SK-N-SH (cell line): ENCODE measurements at regions not wholly inside any gene's neighbourhood (a gene's known extent, or its start where the extent isn't known, plus 50 kb on each side); places are given as distances from the start of the nearest gene placed in this dataset.

Experiments used
- CTCF ChIA-PET: fragments of 300-600, 350-600 bp; formaldehyde crosslinking; extraction: SDS; loops from one replicate; lab custom pipeline; 2021; lab: Yijun Ruan, JAX
- POLR2A ChIA-PET: fragments of 350-600 bp; sonication (Branson Sonifier 250); formaldehyde crosslinking; extraction: SDS; loops from one replicate; lab custom pipeline; 2020; ENCODE audit warnings: antibody characterized with exemption, inconsistent platforms; lab: Yijun Ruan, JAX
- DNase-seq: peaks from one replicate; pipeline ENCODE4 v3.0.0; 2012
- H2AFZ ChIP-seq: fragments of 200-600 bp; sonication (generic); 2 replicates; pipeline ENCODE4 v1.8.1; 2016; ENCODE audit warnings: antibody characterized with exemption, mild to moderate bottlenecking, low read depth
- H3F3A ChIP-seq: fragments of 200-600 bp; sonication (generic); replicated peaks from 2 replicates; pipeline ENCODE3; 2016; ENCODE audit warnings: antibody characterized with exemption, mild to moderate bottlenecking; ENCODE audit not compliant: insufficient read depth
- H3K27ac ChIP-seq, 2 experiments: fragments of 200-500 bp in 1 of 2; fragments of 200-600 bp in 1 of 2; sonication (Bioruptor generic) in 1 of 2; sonication (generic), shearing (Covaris generic) in 1 of 2; 2 replicates each; pipeline versions ENCODE4 v1.5.1 to v1.6.1; 2014 to 2016; ENCODE audit warnings: low read depth in 2 of 2, inconsistent platforms in 1 of 2, low read length in 1 of 2, mild to moderate bottlenecking in 1 of 2, mixed read lengths in 1 of 2
- H3K27me3 ChIP-seq: fragments of 200-600 bp; sonication (generic), shearing (Covaris generic); 2 replicates; pipeline ENCODE4 v1.6.1; 2016; ENCODE audit warnings: mixed run types; ENCODE audit not compliant: insufficient read depth
- H3K36me3 ChIP-seq, 2 experiments: fragments of 200-500 bp in 1 of 2; fragments of 200-600 bp in 1 of 2; sonication (Bioruptor generic) in 1 of 2; sonication (generic) in 1 of 2; replicated peaks in 1 of 2; 2 replicates each; pipeline versions ENCODE3 to v1.5.1; 2014 to 2016; ENCODE audit warnings: low read length in 1 of 2, mild to moderate bottlenecking in 1 of 2; ENCODE audit not compliant: insufficient read depth in 2 of 2, control insufficient read depth in 1 of 2
- H3K4me1 ChIP-seq, 2 experiments: fragments of 200-500 bp in 1 of 2; fragments of 200-600 bp in 1 of 2; sonication (Bioruptor generic) in 1 of 2; sonication (generic), shearing (Covaris generic) in 1 of 2; 2 replicates each; pipeline versions ENCODE4 v1.5.1 to v1.6.1; 2014 to 2016; ENCODE audit warnings: low read depth in 1 of 2, low read length in 1 of 2, mixed run types in 1 of 2; ENCODE audit not compliant: insufficient read depth in 2 of 2, control insufficient read depth in 1 of 2
- H3K4me2 ChIP-seq: fragments of 200-600 bp; sonication (generic), shearing (Covaris generic); 2 replicates; pipeline ENCODE4 v1.6.1; 2017; ENCODE audit warnings: mixed run types
- H3K4me3 ChIP-seq, 2 experiments: fragments of 200-500 bp in 1 of 2; fragments of 200-600 bp in 1 of 2; sonication (Bioruptor generic) in 1 of 2; sonication (generic), shearing (Covaris generic) in 1 of 2; 2 replicates each; pipeline versions ENCODE4 v1.5.1 to v1.8.1; 2014 to 2016; ENCODE audit warnings: low read depth in 2 of 2, inconsistent platforms in 1 of 2, low read length in 1 of 2, mild to moderate bottlenecking in 1 of 2, mixed read lengths in 1 of 2, moderate library complexity in 1 of 2
- H3K79me2 ChIP-seq: fragments of 200-600 bp; sonication (generic); 2 replicates; pipeline ENCODE4 v1.8.1; 2017; ENCODE audit warnings: mild to moderate bottlenecking; ENCODE audit not compliant: insufficient read depth
- H3K9ac ChIP-seq: fragments of 200-600 bp; sonication (generic); 2 replicates; pipeline ENCODE4 v1.6.1; 2017; ENCODE audit warnings: mixed run types
- H3K9me2 ChIP-seq: fragments of 200-600 bp; sonication (generic); 2 replicates; pipeline ENCODE4 v1.6.1; 2017; ENCODE audit warnings: mixed run types
- H3K9me3 ChIP-seq: fragments of 200-600 bp; sonication (generic); 2 replicates; pipeline ENCODE4 v1.6.1; 2017; ENCODE audit warnings: mixed run types, mild to moderate bottlenecking, moderate library complexity
- H4K20me1 ChIP-seq: fragments of 200-600 bp; sonication (generic); 2 replicates; pipeline ENCODE4 v1.6.1; 2017; ENCODE audit warnings: mild to moderate bottlenecking, mixed run types; ENCODE audit not compliant: insufficient read depth
- CHD2 ChIP-seq: fragments of 150-350 bp; IDR thresholded peaks from 2 replicates; pipeline ENCODE4 v1.6.1; 2018; ENCODE audit warnings: low read length; ENCODE audit not compliant: partially characterized antibody
- CTCF ChIP-seq: fragments of 200-600 bp; sonication (generic); IDR thresholded peaks from 2 replicates; pipeline ENCODE4 v1.6.1; 2017; ENCODE audit warnings: antibody characterized with exemption, mild to moderate bottlenecking, moderate library complexity
- EP300 ChIP-seq, 2 experiments: IDR thresholded peaks; 2 replicates each; pipeline versions ENCODE4 v1.4.0 to v1.6.1; 2012; ENCODE audit warnings: borderline replicate concordance in 1 of 2, low read depth in 1 of 2, low read length in 1 of 2
- EZH2phosphoT487 ChIP-seq: fragments of 200-600 bp; sonication (generic); IDR thresholded peaks from 2 replicates; pipeline ENCODE4 v1.6.1; 2017; ENCODE audit warnings: low read depth, mixed run types, mild to moderate bottlenecking, antibody characterized with exemption, moderate library complexity, borderline replicate concordance
- FOXM1 ChIP-seq: IDR thresholded peaks from 2 replicates; pipeline ENCODE4 v1.4.0; 2012; ENCODE audit warnings: low read depth, mild to moderate bottlenecking
- GABPA ChIP-seq: IDR thresholded peaks from 2 replicates; pipeline ENCODE4 v1.4.0; 2012; ENCODE audit warnings: low read depth, mild to moderate bottlenecking
- IRF3 ChIP-seq: fragments of 150-350 bp; IDR thresholded peaks from 2 replicates; pipeline ENCODE4 v1.6.1; 2016; ENCODE audit warnings: mild to moderate bottlenecking, low read depth, low read length
- JUND ChIP-seq: IDR thresholded peaks from 2 replicates; pipeline ENCODE4 v1.4.0; 2012
- MAX ChIP-seq: IDR thresholded peaks from 2 replicates; pipeline ENCODE4 v1.4.0; 2012; ENCODE audit warnings: low read depth
- MEF2A ChIP-seq: IDR thresholded peaks from 2 replicates; pipeline ENCODE4 v1.4.0; 2012; ENCODE audit warnings: low read depth, borderline replicate concordance
- MXI1 ChIP-seq: IDR thresholded peaks from 2 replicates; pipeline ENCODE4 v1.6.1; 2012; ENCODE audit warnings: mild to moderate bottlenecking, low read depth, low read length, improper control_type of control experiment
- REST ChIP-seq: IDR thresholded peaks from 2 replicates; pipeline ENCODE4 v1.6.1; 2012; ENCODE audit warnings: mild to moderate bottlenecking, low read depth, low read length, moderate library complexity
- RFX5 ChIP-seq: IDR thresholded peaks from 2 replicates; pipeline ENCODE4 v1.6.1; 2012; ENCODE audit warnings: mild to moderate bottlenecking, improper control_type of control experiment, low read length
- RXRA ChIP-seq: IDR thresholded peaks from 2 replicates; pipeline ENCODE4 v1.4.0; 2012; ENCODE audit warnings: low read depth, mild to moderate bottlenecking, borderline replicate concordance
- TAF1 ChIP-seq: IDR thresholded peaks from 2 replicates; pipeline ENCODE4 v1.6.1; 2012; ENCODE audit warnings: low read depth, mild to moderate bottlenecking, low read length, moderate library complexity, borderline replicate concordance
- TCF12 ChIP-seq: IDR thresholded peaks from 2 replicates; pipeline ENCODE4 v1.4.0; 2012
- USF2 ChIP-seq: fragments of 150-350 bp; IDR thresholded peaks from 2 replicates; pipeline ENCODE4 v1.6.1; 2017; ENCODE audit warnings: antibody characterized with exemption, low read length, low read depth, borderline replicate concordance
- YY1 ChIP-seq: IDR thresholded peaks from 2 replicates; pipeline ENCODE4 v1.4.0; 2012; ENCODE audit warnings: low read depth, mild to moderate bottlenecking
- ZBTB33 ChIP-seq: IDR thresholded peaks from 2 replicates; pipeline ENCODE4 v1.4.0; 2012; ENCODE audit warnings: low read depth, borderline replicate concordance
- WGBS: methylation state at CpG from one replicate; pipeline ENCODE4 v1.1.6; 2017; ENCODE audit warnings: low lambda C conversion rate; 5-methylcytosine and 5-hydroxymethylcytosine counted together

GRCh38 chr5:159858871-159859270, 57.4 kb upstream of the ADRA1B start:
- no peak for TF ChIP-seq TCF12
- TF ChIP-seq ZBTB33, result no peak
- no peak for TF ChIP-seq MAX
- no peak for TF ChIP-seq IRF3
- TF ChIP-seq EZH2phosphoT487, result no peak
- TF ChIP-seq YY1, result no peak
- TF ChIP-seq EP300 (IDR thresholded peaks at IDR 0.05; ENCODE audit: borderline replicate concordance in 1 of 2, low read depth in 1 of 2, low read length in 1 of 2), result no peak
- TF ChIP-seq USF2, result no peak
- H4K20me1 ChIP-seq, result no peaks in the 10 kb centered on the region

GRCh38 chr5:159861086-159861485, 55.2 kb upstream of the ADRA1B start:
- ChIA-PET CTCF (no interaction called here), POLR2A (no interaction called here)
- Histone ChIP-seq H3K27me3 (no peaks in the 10 kb centered on the region), H3F3A (peaks cover 8% of the 10 kb centered on the region), H3K79me2 (no peaks in the 10 kb centered on the region), H3K9me2 (no peaks in the 10 kb centered on the region), H3K4me1 (no peaks in the 10 kb centered on the region), H3K9me3 (no peaks in the 10 kb centered on the region), H2AFZ (no peak overlapping the region; the same call in 1 of the 2 replicates), H3K4me3 (no peak overlapping the region), H3K27ac (no peak overlapping the region), H3K9ac (no peak overlapping the region), H3K36me3 (no peaks in the 10 kb centered on the region), H3K4me2 (no peak overlapping the region), H4K20me1 (no peaks in the 10 kb centered on the region)
- DNase-seq, result no peak
- WGBS, result 16% methylated on average over 3 of the region's 3 CpGs
- TF ChIP-seq RFX5 (no peak), REST (no peak), MEF2A (no peak), TAF1 (no peak), EP300 (IDR thresholded peaks at IDR 0.05; ENCODE audit: borderline replicate concordance in 1 of 2, low read depth in 1 of 2, low read length in 1 of 2) (no peak), CTCF (no peak), GABPA (no peak), TCF12 (no peak), CHD2 (no peak), JUND (no peak), RXRA (no peak), FOXM1 (no peak), MXI1 (no peak), EZH2phosphoT487 (no peak)

More at GRCh38 chr5:159858871-159859270, 57.4 kb upstream of the ADRA1B start:
- no peak overlapping the region for H3K9ac ChIP-seq
- no peaks in the 10 kb centered on the region; a peak in 1 of 4 replicates for H3K4me1 ChIP-seq
- peaks cover 22% of the 10 kb centered on the region for H3F3A ChIP-seq
- H3K4me2 ChIP-seq, result no peak overlapping the region
- H3K27me3 ChIP-seq, result no peaks in the 10 kb centered on the region
- POLR2A ChIA-PET, result no interaction called here
- WGBS, result 97% methylated on average over 2 of the region's 2 CpGs
- no peaks in the 10 kb centered on the region for H3K36me3 ChIP-seq
- H3K79me2 ChIP-seq, result no peaks in the 10 kb centered on the region
- no peak for DNase-seq
- CTCF ChIA-PET, result no interaction called here
- H3K27ac ChIP-seq, result no peak overlapping the region
- H3K9me2 ChIP-seq, result no peaks in the 10 kb centered on the region
- H3K9me3 ChIP-seq, result no peaks in the 10 kb centered on the region
- no peak overlapping the region for H2AFZ ChIP-seq
- H3K4me3 ChIP-seq, result no peak overlapping the region
